Right lobe of liver (tissue), 4 donors: ENCODE measurements at regions not wholly inside any gene's neighbourhood (a gene's known extent, or its start where the extent isn't known, plus 50 kb on each side); places are given as distances from the start of the nearest gene placed in this dataset.

ENCODE experiments used
- CTCF ChIP-seq, 4 donors: fragments of 200-600 bp in 3 of 4; fragments of 450-650 bp in 1 of 4; IDR thresholded peaks; one replicate each; pipeline versions ENCODE4 v1.5.1 to v1.8.0; 2016 to 2022; ENCODE audit warnings: antibody characterized with exemption in 4 of 4, mild to moderate bottlenecking in 2 of 4
- POLR2A ChIP-seq: fragments of 450-650 bp; IDR thresholded peaks from one replicate; pipeline ENCODE4 v1.6.1; 2017; ENCODE audit warnings: antibody characterized with exemption, mild to moderate bottlenecking
- donor health status: DM: no; HTN: no; CAD: no.
- donor health status: DM: no; HTN: no; CAD: no.
- donor health status: DM: no; HTN: yes; CAD: no.

GRCh38 chr10:121282797-121283515, 315.3 kb downstream of the FGFR2 start:
- TF ChIP-seq CTCF (IDR thresholded peaks at IDR 0.05), result no peak
- no peak for TF ChIP-seq POLR2A
